HFFc6 (cell line): ENCODE measurements at regions not wholly inside any gene's neighbourhood (a gene's known extent, or its start where the extent isn't known, plus 50 kb on each side); places are given as distances from the start of the nearest gene placed in this dataset.

ENCODE experiments used
- DNase-seq: peaks from one replicate; pipeline ENCODE4 v3.0.0-alpha.2; 2018
- H3K27ac Mint-ChIP-seq: 2 replicates; pipeline ENCODE4 v1.8.0; 2020; ENCODE audit warnings: mild to moderate bottlenecking, mixed read lengths
- H3K27me3 Mint-ChIP-seq: 2 replicates; pipeline ENCODE4 v1.8.0; 2021; ENCODE audit warnings: mild to moderate bottlenecking, moderate library complexity, mixed read lengths; ENCODE audit not compliant: insufficient read depth
- H3K36me3 Mint-ChIP-seq: 2 replicates; pipeline ENCODE4 v1.8.0; 2021; ENCODE audit warnings: low read depth, mixed read lengths
- H3K4me1 Mint-ChIP-seq: 2 replicates; pipeline ENCODE4 v1.8.0; 2020; ENCODE audit warnings: low read depth, mixed read lengths
- H3K4me3 Mint-ChIP-seq: 2 replicates; pipeline ENCODE4 v1.8.0; 2020; ENCODE audit warnings: mild to moderate bottlenecking, moderate library complexity, mixed read lengths
- H3K9me3 Mint-ChIP-seq: 2 replicates; pipeline ENCODE4 v1.8.0; 2020; ENCODE audit warnings: mild to moderate bottlenecking, mixed read lengths
- TF ChIP-seq, protein P1 (sequence below): fragments of 200-600 bp; sonication (generic); IDR thresholded peaks from 2 replicates; pipeline ENCODE4 v1.5.0; 2021; ENCODE audit warnings: antibody characterized with exemption, mild to moderate bottlenecking

DNA sequence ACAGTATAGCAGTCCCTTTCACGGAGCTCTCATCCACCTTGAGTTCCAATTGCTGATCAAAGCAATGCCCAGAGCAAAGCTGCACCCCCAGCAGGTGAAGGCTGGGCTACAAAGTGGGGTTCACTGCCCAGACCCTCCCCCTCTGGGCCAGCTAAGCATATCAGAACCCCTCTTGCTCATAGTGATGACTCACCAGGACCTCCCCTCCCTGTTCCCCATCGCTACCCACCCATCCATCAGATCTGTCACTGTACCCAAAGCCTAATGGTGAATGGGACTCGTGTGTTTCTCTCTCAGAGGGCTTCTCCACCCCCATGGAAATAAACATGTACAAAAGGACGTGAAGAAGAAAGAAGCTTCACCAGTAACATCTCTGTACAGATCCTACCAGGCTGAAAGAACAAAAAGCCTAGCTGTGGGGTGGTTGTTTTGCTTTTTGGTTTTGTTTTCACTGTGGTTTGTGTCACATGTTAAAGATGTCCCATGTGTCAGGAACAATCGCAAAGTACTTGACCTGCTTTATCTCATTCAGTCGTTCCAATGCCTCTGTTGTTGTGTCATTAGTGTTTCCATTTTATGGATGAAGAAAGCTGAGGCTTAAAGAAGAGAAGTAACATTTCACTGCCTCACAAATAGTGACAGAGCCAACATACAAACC is 518.5 kb downstream of the CD83 start:
- TF ChIP-seq, protein P1, sequence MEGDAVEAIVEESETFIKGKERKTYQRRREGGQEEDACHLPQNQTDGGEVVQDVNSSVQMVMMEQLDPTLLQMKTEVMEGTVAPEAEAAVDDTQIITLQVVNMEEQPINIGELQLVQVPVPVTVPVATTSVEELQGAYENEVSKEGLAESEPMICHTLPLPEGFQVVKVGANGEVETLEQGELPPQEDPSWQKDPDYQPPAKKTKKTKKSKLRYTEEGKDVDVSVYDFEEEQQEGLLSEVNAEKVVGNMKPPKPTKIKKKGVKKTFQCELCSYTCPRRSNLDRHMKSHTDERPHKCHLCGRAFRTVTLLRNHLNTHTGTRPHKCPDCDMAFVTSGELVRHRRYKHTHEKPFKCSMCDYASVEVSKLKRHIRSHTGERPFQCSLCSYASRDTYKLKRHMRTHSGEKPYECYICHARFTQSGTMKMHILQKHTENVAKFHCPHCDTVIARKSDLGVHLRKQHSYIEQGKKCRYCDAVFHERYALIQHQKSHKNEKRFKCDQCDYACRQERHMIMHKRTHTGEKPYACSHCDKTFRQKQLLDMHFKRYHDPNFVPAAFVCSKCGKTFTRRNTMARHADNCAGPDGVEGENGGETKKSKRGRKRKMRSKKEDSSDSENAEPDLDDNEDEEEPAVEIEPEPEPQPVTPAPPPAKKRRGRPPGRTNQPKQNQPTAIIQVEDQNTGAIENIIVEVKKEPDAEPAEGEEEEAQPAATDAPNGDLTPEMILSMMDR, result no peak
- Mint-ChIP-seq H3K27me3 (peaks cover 13% of the 10 kb centered on the region), H3K36me3 (no peaks in the 10 kb centered on the region), H3K4me3 (no peak overlapping the region), H3K27ac (no peak overlapping the region), H3K4me1 (peaks cover 13% of the 10 kb centered on the region), H3K9me3 (no peaks in the 10 kb centered on the region)
- no peak for DNase-seq

DNA sequence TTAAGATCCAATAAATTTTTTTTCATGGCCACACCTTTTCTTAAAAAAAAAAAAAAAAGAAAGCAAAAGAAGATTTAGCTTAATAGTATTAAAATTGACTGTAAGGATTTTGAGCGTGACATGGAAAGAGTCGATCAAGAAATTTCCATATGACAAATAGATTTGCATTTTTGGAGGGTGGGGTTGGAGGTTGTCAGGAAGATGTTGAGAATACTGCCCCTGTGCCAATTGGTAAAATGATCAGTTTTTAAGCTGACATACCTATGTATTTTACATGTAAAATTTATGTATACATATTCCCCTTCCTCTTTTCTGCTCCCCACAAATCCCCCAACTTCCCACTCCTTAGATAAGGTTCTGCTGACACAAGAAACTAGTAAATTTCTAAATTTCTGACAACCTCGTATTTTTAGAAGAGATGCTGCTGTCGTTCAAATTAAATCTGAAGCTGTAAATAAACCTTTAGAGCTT is 520.9 kb downstream of the CD83 start:
- TF ChIP-seq, protein P1, result no peak
- Mint-ChIP-seq H3K27me3 (peaks cover 12% of the 10 kb centered on the region), H3K4me3 (peak overlapping the region; percentile 36; the same call in 1 of the 2 replicates), H3K4me1 (peaks cover 18% of the 10 kb centered on the region), H3K36me3 (no peaks in the 10 kb centered on the region), H3K27ac (no peak overlapping the region), H3K9me3 (no peaks in the 10 kb centered on the region)
- DNase-seq, result no peak

DNA sequence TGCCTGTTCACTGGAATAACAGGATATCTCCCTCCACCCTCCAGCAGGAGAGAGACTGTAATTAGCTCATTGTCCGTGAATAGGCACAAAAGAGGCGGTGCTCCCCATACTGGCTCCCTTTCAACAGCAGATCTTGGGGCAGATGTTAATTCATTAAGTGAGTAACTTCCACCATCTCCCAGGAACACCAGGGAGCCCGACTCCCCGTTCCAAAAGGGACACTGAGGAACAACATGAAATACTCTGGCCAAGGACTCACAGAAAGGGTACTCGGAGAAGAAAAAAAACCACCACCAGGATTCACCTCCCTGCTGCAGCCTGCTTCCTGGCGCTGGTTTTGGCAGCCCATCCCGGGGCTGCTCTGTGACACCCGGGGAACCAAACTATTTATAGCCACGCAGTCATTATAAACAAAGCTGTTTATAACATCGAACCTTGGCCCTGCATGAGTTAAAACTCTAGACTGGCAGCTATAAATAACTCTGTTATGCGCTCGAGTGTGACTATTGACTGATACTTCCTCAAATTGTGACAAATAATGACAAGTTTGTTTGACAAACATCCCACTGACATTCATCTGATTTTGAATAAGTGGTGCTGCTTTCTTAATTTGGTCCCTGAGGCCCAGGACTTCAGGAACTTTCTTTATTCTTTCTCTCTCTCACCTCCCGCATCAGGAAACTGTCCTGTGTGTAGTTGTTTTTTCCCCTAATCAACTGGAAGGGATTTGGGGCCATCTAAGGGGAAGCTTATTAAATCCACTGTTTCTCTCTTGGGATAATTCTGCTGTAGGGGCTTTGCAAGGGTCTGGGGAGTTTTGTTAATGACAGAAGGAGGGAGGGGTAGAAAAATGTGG is 521.6 kb downstream of the CD83 start:
- TF ChIP-seq, protein P1, result no peak
- peaks cover 12% of the 10 kb centered on the region for H3K27me3 Mint-ChIP-seq
- no peak overlapping the region for H3K27ac Mint-ChIP-seq
- H3K4me1 Mint-ChIP-seq, result peaks cover 18% of the 10 kb centered on the region
- H3K36me3 Mint-ChIP-seq, result no peaks in the 10 kb centered on the region
- no peaks in the 10 kb centered on the region for H3K9me3 Mint-ChIP-seq
- peak overlapping the region; percentile 36; the same call in 1 of the 2 replicates for H3K4me3 Mint-ChIP-seq
- DNase-seq, result no peak

DNA sequence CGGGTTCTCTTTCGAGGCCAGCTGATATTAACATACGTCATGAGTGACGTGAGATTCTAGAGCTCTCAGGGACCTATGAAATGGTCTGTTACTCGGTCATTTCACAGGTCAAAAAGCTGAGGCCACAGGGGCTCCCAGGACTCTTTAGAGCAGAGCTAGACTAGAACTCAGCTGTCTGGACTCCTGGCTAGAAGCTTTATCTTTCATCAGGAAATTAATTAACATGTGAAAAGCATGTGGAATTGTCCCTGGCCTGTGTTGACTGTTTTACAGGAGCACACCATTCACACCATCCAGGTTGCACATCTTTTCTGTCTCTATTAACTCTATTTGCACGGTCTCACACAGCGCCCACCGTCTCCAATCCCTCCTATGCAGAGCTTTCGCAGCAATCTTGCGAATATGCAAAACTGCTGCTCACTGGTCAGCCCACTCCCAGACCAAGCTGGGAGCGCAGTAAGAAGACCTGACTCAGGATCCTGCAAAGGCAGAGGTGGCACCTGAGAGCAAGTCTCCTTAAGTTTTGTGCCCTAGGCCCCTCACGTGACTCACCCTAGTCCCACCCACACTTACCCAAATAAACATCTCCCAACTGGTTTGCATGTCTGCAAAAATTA is 522.5 kb downstream of the CD83 start:
- H3K4me3 Mint-ChIP-seq, result no peak overlapping the region
- peaks cover 12% of the 10 kb centered on the region for H3K27me3 Mint-ChIP-seq
- no peak overlapping the region for H3K27ac Mint-ChIP-seq
- no peak for DNase-seq
- H3K36me3 Mint-ChIP-seq, result no peaks in the 10 kb centered on the region
- TF ChIP-seq, protein P1, result no peak
- H3K9me3 Mint-ChIP-seq, result no peaks in the 10 kb centered on the region
- peaks cover 18% of the 10 kb centered on the region for H3K4me1 Mint-ChIP-seq

DNA sequence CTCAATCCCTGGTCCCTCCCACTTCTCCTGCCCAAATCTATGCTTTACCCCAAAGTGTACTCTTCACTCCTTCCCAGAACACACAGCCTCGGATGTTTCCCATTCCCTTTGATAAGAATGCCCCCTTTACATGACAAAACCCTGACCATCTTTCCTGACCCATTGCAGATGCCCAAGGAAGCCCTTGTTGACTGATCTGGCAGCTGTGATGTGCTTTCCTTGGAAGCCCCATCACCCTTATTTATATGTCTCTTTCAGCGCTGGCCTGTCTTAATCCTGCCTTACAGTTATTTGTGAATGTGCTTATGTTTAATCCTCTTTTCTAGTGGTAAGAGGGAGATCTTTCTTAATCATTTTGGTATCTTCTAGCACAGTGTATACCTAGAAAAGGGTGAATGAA is 523.1 kb downstream of the CD83 start:
- Mint-ChIP-seq H3K27ac (no peak overlapping the region), H3K4me3 (no peak overlapping the region), H3K4me1 (peaks cover 18% of the 10 kb centered on the region), H3K36me3 (no peaks in the 10 kb centered on the region), H3K27me3 (peaks cover 12% of the 10 kb centered on the region), H3K9me3 (no peaks in the 10 kb centered on the region)
- no peak for DNase-seq
- TF ChIP-seq, protein P1, result no peak
